ENCODE measurements at regions not wholly inside any gene's neighbourhood (a gene's known extent, or its start where the extent isn't known, plus 50 kb on each side); places are given as distances from the start of the nearest gene placed in this dataset.
"Not testable (repeated sequence)": the region's sequence is repeated elsewhere in the genome, so short reads cannot be mapped to it uniquely, and the experiment has no call there.

GRCh38 chr13:60661521-60661920 lies 264.5 kb downstream of the TDRD3 start:
- Histone ChIP-seq H3K27ac (ENCODE audit: low read length) (no peak overlapping the region), H2AFZ (ENCODE audit: low read length) (no peak overlapping the region), H3K9me2 (replicated peaks; ENCODE audit: low read length) (no peaks in the 10 kb centered on the region), H3F3A (ENCODE audit: low read length, unreplicated experiment) (no peaks in the 10 kb centered on the region), H3K4me1 (ENCODE audit: insufficient read depth, low read length) (no peaks in the 10 kb centered on the region), H3K4me2 (ENCODE audit: low read length) (no peak overlapping the region), H3K27me3 (ENCODE audit: low read length) (no peaks in the 10 kb centered on the region), H4K20me1 (ENCODE audit: low read length) (no peaks in the 10 kb centered on the region), H3K9me3 (ENCODE audit: low read length) (no peaks in the 10 kb centered on the region), H3K9ac (ENCODE audit: low read length) (no peak overlapping the region), H3K4me3 (ENCODE audit: low read length) (no peak overlapping the region), H3K36me3 (ENCODE audit: low read depth, low read length) (no peaks in the 10 kb centered on the region), H3K79me2 (ENCODE audit: low read length) (no peaks in the 10 kb centered on the region)
- ATAC-seq (no peak), DNase-seq (no peak)
- CTCF ChIA-PET, result no interaction called here
- no TSS peak for BruUV-seq (replicated peaks)
- intact Hi-C loops (cut with micrococcal nuclease), result no loop called here
- TF ChIP-seq, protein P1, sequence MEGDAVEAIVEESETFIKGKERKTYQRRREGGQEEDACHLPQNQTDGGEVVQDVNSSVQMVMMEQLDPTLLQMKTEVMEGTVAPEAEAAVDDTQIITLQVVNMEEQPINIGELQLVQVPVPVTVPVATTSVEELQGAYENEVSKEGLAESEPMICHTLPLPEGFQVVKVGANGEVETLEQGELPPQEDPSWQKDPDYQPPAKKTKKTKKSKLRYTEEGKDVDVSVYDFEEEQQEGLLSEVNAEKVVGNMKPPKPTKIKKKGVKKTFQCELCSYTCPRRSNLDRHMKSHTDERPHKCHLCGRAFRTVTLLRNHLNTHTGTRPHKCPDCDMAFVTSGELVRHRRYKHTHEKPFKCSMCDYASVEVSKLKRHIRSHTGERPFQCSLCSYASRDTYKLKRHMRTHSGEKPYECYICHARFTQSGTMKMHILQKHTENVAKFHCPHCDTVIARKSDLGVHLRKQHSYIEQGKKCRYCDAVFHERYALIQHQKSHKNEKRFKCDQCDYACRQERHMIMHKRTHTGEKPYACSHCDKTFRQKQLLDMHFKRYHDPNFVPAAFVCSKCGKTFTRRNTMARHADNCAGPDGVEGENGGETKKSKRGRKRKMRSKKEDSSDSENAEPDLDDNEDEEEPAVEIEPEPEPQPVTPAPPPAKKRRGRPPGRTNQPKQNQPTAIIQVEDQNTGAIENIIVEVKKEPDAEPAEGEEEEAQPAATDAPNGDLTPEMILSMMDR (conservative IDR thresholded peaks at IDR 0.05; ENCODE audit: low read depth, low read length), result no peak
- no peak for TF ChIP-seq EZH2 (IDR thresholded peaks at IDR 0.05; ENCODE audit: low read length, unreplicated experiment)
- no peak for TF ChIP-seq EZH2phosphoT487 (IDR thresholded peaks at IDR 0.05; ENCODE audit: borderline replicate concordance, low read length)
- POLR2A ChIA-PET (ENCODE audit: unreplicated experiment), result no interaction called here

- H3K79me2 ChIP-seq (ENCODE audit: low read length); POLR2A ChIA-PET (ENCODE audit: unreplicated experiment); H3K9ac ChIP-seq (ENCODE audit: low read length); intact Hi-C loops (cut with micrococcal nuclease); H3K4me3 ChIP-seq (ENCODE audit: low read length); H3K9me3 ChIP-seq (ENCODE audit: low read length); H3K27ac ChIP-seq (ENCODE audit: low read length); H3F3A ChIP-seq (ENCODE audit: low read length, unreplicated experiment); H3K4me2 ChIP-seq (ENCODE audit: low read length); H4K20me1 ChIP-seq (ENCODE audit: low read length); H3K27me3 ChIP-seq (ENCODE audit: low read length); H3K9me2 ChIP-seq (replicated peaks; ENCODE audit: low read length); ATAC-seq; CTCF ChIA-PET; DNase-seq; H3K4me1 ChIP-seq (ENCODE audit: insufficient read depth, low read length); H3K36me3 ChIP-seq (ENCODE audit: low read depth, low read length); BruUV-seq (replicated peaks); H2AFZ ChIP-seq (ENCODE audit: low read length): not testable (repeated sequence)
Measured at GRCh38 chr13:60657586-60657985, 260.6 kb downstream of the TDRD3 start.

GRCh38 chr13:60655256-60655655 lies 258.2 kb downstream of the TDRD3 start:
- CTCF ChIA-PET, result no interaction called here
- DNase-seq (no peak), ATAC-seq (peak; percentile 38; the same call in 1 of the 2 replicates)
- BruUV-seq (replicated peaks), result no TSS peak
- no peaks in the 10 kb centered on the region for H3K79me2 ChIP-seq (ENCODE audit: low read length)
- TF ChIP-seq EZH2 (IDR thresholded peaks at IDR 0.05; ENCODE audit: low read length, unreplicated experiment), result no peak
- TF ChIP-seq, protein P1 (conservative IDR thresholded peaks at IDR 0.05; ENCODE audit: low read depth, low read length), result no peak
- no peak for TF ChIP-seq EZH2phosphoT487 (IDR thresholded peaks at IDR 0.05; ENCODE audit: borderline replicate concordance, low read length)
- no peak overlapping the region for H3K27ac ChIP-seq (ENCODE audit: low read length)
- H3K9me2 ChIP-seq (replicated peaks; ENCODE audit: low read length), result no peaks in the 10 kb centered on the region
- H3K27me3 ChIP-seq (ENCODE audit: low read length), result no peaks in the 10 kb centered on the region
- H3K4me3 ChIP-seq (ENCODE audit: low read length), result no peak overlapping the region
- H3K4me2 ChIP-seq (ENCODE audit: low read length), result no peak overlapping the region
- H3F3A ChIP-seq (ENCODE audit: low read length, unreplicated experiment), result no peaks in the 10 kb centered on the region
- H4K20me1 ChIP-seq (ENCODE audit: low read length), result no peaks in the 10 kb centered on the region
- H3K4me1 ChIP-seq (ENCODE audit: insufficient read depth, low read length), result no peaks in the 10 kb centered on the region; the same call in 1 of the 2 replicates
- H2AFZ ChIP-seq (ENCODE audit: low read length), result no peak overlapping the region
- intact Hi-C loops (cut with micrococcal nuclease), result no loop called here
- no peaks in the 10 kb centered on the region for H3K36me3 ChIP-seq (ENCODE audit: low read depth, low read length)
- no peaks in the 10 kb centered on the region for H3K9me3 ChIP-seq (ENCODE audit: low read length)
- H3K9ac ChIP-seq (ENCODE audit: low read length), result no peak overlapping the region
- POLR2A ChIA-PET (ENCODE audit: unreplicated experiment), result no interaction called here
